Stimulated activated CD4-positive, alpha-beta T cell treated with anti-CD3 and anti-CD28 coated beads, Interleukin-15, amount 100 ng/mL, for 48 hours (primary cell): ENCODE measurements at regions not wholly inside any gene's neighbourhood (a gene's known extent, or its start where the extent isn't known, plus 50 kb on each side); places are given as distances from the start of the nearest gene placed in this dataset.

ENCODE experiments used
- DNase-seq, 2 donors: peaks; one replicate each; pipeline ENCODE4 v3.0.0-alpha.2; 2020; ENCODE audit warnings: low read depth in 2 of 2

DNA sequence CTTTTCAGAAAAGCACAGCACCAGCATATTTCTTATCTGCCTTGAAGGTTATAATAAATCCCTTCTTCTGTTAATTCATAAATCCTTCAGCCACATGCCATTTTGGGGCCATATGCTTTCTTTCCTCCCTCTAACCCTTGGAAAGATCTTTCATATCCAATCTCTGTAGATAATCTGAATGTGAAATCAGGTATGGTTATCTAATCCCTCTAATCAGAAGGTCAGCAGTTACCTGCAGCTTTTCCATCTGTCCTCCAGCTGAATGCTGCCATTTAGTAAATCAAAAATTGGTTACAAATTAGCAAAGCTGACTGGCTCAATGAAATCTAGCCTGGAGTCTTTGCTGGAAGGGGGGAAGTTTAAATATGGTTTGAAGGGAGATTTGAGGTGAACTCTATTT lies 230.5 kb downstream of the PIK3C3 start:
- DNase-seq: no peak

DNA sequence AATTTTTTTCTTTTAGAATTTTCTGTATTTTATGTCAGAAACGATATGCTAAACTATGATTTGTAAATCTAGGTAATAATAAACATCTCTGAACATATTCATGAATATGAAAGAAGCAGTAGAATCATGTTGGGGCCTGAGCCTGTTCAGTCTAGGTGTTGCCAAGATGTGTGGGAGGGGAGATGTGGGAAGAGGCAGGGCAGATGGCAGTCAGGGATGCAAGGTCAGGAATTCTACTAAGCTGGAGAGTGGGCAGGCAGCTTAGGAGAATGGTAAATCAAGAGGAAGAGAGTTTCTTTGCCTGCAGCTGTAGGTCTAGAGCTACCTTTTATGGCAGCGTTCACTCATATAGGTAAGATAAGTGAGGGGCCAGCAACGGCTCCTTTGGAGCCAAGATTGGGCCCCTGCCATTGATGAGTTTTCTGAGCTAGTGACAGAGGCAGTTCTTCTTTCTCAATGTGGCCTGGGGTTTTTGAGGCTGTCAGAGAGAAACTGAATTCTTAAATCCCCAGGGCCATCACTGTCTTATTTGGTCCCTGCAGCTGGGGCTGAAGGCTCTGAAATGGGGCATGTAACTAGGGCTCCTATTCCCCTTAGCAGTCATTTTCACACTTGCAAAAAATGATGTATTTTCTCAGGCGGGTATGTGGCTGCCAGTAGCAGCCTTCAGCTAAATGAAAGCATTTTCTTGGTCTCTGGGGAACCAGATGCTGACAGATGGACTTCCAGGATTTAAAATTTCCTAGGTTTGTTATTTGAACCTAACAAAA lies 232.8 kb downstream of the PIK3C3 start:
- no peak for DNase-seq

DNA sequence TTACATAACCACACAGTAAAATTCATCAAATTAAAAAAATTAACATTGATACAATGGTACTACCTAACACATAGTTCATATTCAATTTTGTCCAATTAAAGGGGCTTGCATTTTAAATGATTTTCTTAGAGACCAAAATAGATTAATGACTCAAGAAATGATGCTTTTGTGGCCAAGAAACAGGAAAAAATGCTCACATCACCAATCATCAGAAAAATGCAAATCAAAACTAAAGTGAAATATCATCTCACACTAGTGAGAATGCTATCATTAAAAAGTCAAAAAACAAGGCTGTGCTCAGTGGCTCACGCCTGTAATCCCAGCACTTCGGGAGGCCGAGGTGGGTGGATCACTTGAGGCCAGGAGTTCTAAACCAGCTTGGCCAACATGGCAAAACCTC lies 235.6 kb downstream of the PIK3C3 start:
- no peak for DNase-seq

DNA sequence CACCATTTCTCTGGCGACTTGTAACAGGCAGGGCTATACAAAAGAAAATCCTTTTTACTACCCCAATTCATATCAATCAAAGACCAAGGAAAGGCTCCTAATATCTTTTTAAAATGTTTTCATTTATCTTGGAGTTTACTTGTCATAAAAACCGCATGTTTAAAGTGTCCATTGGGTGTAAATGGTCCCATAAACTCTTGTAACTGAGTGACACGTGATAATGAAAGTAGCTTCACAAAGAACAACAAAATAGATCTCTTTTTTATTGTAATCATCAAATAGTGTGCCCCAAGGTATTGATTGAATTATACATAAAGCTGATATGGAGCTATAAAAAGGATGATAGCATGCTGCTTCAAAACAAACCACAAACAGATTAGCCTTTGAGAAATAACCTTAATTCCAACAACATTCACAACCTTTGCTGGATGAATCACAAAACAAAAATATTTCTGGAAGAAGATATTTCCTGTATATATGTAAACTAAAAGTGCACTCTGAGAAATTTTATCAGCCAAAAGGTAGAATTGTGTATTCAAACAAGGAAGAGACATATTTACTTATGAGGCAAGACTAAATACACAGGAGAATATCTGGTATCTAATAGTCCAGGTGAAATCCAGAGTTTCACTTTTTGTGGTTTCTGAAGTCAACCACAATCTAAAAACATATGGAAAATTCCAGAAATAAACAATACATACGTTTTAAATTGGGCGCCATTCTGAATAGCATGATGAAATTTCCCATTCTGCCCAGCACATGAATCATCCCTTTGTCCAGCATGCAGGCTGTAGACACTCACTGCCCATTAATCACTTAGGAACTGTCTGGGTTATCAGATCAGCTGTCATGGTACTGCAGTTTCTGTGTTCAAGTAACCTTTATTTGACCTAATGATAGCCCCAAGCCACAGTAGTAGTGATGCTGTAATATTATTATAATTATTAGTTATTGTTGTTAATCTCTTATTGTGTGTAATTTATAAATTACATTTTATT lies 237.5 kb downstream of the PIK3C3 start:
- DNase-seq: no peak

DNA sequence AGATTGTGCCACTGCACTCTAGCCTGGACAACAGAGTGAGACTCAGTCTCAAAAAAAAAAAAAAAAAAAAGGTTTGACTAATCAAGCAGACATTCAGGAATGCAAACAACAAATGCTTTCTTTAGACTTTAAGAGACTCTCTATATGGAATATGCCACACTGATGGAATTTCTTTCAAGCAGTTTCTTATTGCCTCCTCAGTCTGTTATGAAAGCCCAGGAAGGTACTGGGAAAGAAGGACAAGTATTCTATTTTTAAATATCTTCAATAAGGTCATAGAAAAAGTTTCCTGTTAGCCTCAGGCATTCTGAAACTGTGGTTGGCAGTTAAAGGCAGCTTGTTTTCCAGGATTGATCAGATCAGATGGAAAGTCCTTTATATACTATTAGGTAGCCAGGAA lies 241.6 kb downstream of the PIK3C3 start:
- no peak for DNase-seq

DNA sequence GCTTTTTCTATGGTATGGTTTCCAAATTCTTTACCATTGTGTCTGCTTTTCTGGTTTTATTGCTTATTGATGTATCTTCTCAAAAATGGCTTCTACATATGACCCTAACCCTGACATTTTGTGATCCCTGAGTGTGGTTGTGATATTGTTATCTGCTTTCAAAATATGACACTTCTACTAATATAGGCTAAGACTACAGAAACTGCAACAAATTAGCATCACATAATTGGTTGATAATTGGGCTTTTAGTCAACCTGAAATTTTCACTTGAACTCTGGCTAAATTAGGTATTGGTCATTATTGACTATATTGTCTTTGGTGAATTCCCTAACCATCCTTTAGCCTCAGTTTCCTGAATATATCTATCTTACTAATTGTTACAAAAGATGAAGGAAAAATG lies 246.1 kb downstream of the PIK3C3 start:
- no peak for DNase-seq

DNA sequence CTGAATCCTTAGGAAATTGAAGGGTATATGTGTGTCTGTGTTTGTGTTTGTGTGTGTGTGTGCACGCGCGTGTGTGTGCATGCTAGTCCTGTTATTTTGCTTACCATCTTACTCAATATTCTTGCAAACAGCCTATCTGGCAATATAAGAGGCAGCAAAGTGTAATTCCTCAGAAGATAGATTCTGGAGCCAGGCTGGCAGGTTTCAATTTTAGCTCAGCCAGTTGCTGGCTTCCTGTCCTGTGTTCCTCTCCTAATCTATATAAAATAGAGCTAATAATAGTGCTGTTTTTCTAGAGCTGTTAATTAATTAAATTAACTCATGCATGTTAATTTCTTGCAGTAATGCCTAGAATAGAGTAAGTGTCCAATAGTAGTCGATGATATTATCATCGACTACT lies 256.2 kb downstream of the PIK3C3 start:
- DNase-seq: no peak

DNA sequence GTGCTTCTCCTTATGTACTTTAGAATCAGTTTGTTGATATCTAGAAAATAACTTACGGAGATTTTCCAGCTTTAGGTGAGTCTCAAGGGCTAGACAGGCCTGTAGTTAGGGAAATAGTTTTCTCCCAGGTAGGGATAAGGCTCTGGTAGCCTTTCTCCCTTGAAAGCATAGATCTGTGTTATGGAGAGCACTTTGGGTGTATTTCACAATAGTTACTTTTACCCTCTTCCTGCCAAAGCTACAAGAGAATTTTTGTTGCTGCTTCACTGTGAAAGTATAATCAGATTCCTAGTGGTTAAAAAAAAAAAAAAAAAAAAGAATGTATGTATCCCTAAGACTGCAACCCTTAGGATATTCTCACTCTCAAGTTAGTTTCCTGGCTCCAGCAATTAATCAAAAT lies 267.5 kb downstream of the PIK3C3 start:
- DNase-seq: no peak

DNA sequence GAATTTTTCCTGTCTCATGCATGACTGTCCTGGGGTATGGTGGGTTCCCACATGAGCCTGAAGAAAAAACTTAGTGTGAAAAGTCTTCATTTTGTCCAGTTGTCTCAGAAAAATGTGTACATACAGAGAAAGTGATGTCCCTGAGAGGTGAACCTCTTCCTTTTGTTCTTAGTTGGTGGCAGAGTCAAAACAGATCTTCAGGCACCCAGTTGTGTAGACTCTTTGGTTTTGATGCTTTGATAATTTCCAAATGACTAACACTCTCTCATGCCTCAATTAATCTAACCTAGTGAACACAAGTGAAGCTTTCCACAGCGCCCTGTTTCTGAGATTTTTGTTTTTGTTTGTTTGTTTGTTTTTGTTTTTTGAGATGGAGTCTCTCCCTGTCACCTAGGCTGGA lies 273.5 kb downstream of the PIK3C3 start:
- no peak for DNase-seq

DNA sequence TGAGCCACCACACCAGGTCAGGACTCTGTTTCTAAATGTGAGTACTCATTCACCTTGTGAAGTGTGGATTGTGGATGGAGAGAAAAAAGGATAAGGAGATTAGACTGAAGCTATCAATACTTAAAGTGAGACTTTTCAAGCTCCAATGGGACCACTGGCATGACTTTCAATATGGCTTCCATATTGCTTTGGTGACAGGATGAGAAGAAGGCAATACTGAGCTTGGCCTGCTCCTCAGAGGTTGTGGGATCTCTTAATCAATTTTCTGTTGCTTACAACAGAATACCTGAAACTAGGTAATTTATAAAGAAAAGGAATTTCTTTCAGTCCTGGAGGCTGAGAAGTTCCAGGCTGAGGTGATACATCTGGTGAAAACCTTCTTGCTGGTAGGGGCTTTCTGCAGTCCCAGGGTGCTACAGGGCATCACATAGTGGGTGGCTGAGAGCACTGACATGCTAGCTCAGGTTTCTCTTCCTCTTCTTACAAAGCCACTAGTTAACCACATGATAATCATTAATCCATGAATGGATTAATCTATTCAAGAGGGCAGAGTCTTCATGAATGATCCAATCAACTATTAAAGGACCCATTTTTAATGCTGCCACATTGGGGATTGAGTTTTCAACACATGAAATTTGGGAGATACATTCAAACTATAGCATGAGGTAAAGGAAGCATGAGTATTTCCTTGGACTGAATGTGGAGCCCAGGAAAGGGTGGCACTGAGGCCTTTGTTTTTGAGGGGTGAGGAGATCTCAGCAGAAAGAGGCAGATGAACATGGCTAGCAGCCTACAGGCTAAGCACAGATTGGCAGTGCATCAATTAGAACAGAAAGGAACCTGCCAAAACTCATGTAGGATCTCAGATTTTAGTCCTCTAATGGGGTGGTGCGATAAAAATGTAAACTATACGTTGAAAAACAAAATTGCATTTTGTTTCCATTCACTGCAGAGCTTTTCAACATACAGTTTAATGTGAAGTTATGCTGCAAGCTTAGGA lies 274.5 kb downstream of the PIK3C3 start:
- no peak for DNase-seq

DNA sequence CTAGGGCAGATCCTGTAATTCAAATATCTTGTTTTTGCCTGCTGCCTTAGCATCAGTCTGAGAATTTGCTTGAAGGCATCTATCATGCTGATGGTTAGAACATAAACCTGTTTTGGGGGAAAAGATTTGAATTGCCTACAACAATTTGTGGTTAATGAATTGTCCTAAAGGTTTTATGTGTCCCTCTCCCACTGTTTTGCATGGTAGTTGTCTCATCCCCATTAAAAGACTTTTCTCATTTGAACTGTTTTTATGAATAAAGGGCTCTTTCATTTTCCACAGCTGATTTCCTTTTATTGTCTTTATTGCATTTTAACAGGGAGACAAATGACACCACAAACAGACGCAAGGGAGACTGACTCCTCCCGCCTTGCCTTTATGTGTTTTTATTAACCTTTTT lies 275.6 kb downstream of the PIK3C3 start:
- DNase-seq: no peak

DNA sequence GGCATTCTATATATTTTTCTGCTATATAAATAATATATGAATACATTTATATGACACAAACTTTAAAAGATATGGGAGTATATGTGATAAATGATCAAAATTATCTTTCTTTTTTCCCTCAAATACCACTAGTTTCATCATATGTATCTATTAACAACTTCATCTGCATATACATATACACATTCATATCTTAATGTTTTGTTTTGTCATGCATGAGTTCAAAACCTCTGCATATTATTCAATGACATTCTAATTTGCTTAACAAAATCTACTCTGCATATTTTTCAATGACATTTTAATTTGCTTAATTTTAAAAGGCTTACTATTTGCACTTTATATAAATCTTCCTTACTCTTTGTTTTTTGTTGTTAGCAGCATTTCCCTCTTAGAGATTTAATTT lies 276.2 kb downstream of the PIK3C3 start:
- no peak for DNase-seq

DNA sequence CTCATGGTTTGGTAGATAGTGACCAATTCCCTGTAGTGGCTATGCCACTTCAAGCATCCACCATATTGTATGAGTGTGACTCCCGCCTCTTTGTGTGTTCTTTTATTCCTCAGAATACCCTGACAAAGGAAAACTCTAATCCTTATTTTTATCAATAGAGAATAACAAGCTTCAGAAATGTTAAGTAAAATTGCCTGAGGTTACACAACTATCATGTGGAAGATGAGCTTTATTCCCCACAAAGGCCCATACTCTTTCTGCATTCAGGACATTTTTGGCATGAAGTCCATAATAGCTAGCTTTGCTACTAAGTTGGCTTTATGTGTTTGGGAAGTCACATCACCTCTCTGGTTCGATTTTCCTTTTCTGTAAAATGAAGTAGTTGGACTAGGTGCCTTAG lies 276.8 kb downstream of the PIK3C3 start:
- no peak for DNase-seq

DNA sequence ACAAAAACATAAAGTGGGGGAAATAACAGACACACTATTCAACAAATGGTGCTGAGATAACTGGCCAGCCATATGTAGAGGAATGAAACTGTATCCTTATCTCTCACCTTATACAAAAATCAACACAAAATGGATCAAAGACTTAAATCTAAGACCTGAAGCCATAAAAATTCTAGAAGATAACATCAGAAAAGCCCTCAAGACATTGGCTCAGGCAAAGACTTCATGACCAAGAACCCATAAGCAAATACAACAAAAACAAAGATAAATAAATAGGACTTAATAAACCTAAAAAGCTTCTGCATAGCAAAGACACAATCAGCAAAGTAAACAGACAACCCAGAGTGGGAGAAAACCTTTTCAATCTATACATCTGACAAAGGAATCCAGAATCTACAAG lies 278.9 kb downstream of the PIK3C3 start:
- DNase-seq: no peak

DNA sequence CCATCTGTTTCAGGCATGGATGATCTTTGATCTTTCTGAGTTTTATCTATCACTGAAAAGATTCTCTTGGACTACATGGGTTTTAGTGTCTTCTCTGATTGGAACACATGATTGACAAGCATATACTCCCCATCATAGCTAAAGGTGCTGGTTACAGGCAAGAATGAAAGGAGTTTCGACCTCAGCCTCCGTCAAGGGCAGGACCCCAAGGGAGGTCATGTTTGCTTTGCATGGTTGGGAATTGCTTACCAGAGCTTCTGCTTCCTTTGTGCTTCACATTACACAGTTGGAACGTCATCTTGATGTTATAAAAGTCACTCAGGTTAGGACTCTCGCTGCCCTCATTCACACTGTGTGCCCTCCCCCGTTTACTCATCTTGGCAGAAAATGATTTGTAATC lies 287.7 kb downstream of the PIK3C3 start:
- no peak for DNase-seq

DNA sequence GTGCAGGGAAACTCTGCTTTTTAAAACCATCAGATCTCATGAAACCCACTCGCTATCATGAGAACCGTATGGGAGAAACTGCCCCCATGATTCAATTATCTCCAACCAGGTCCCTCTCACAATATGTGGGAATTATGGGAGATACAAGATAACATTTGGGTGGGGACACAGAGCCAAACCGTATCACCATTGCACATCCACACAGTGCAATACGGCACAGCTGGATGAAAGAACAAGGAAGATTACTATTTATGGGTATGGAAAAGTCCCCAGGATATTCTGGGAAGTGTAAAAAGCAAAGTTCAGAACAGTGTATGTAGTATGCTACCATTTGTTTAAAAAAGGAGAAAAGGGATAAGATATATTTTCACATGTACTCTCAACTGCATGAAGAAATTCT lies 290.1 kb downstream of the PIK3C3 start:
- DNase-seq: no peak

DNA sequence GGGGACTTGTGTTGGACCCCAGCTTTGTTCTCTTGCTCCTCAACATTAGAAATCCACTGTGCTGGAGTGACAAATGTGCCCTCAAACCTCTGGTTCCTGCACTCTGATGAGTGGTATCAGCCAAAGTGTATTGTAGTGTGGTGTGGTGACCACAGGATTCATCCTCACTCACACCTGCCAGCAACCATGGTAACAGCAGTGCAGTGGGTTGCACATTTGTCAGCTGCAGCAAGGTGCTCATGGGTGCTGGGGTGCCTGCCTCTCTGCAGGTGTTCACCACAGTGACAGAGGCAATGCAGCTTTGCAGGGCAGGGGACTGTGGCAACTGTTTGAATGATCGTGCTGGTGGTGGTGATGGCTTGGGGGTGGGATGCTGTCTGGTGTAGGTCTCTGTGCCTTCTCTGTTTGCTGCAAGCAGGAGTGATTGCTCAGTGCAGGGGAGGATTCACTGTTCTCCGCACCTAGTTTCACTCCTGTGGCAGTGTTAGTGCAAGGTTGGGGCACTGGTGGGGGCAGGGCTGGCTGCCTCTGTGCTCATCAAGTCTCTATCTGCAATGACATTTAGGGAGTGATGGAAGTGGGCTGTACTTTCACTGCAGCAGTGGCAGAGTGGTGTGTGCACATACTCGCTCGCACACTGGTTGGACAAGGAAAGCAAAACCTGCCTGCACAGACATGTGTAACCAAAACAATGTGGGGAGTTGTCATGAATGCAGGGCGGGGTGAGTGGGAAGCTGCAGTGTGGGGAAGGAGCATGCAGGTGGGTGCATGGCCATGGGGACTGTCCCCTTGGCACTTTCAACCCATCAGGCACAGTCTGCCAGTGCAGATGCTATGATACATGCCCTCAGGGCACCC lies 301.1 kb downstream of the PIK3C3 start:
- DNase-seq: no peak

DNA sequence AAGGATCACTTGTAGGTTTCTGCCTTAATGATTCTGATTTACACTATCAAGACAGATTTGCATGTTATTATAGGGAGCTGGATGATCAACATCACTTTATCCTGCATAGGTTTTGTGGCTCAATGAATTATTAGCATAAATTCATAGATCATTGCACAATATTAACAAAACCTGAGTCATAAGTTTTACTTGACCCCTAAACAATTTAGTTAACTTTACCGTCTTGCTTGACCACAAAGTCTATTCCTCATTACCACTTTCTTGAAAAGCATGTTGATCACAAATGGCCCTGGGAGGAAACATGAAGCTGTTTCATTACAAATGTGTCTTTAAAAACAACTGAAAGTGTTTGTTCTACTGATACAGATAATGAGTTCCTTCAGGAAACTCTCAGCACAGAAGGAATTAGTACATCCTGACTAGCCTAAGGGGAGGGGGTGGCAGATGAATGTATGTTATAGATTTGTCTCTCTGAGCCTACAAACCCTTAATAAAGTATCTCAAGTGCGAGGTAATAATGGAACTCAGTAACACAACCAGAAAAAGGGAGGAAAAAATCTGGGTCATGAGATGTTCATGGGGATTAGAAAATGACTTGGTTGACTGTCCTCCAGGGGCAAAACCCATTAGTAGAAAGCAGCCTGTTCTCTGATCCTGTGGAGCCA lies 303.4 kb downstream of the PIK3C3 start:
- no peak for DNase-seq

DNA sequence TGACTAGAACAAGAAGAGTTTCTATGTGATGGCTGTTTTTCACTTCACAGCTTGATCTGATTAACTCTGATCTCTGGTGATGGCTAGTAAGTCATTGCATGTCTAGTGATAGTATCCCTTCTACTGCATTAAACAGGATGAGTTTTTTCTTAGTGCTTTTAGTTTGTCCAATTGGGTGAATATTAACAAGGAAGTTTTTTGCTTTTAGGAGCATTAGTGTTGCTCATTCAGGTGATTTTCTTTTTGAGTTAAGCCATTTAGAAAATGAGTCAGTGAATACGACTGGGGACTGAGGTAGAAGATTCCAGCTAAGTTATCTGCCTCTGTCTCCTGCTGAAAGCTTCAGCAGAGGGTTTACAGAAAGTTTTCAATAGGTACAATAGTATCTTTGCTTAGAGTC lies 306.7 kb downstream of the PIK3C3 start:
- DNase-seq: no peak

DNA sequence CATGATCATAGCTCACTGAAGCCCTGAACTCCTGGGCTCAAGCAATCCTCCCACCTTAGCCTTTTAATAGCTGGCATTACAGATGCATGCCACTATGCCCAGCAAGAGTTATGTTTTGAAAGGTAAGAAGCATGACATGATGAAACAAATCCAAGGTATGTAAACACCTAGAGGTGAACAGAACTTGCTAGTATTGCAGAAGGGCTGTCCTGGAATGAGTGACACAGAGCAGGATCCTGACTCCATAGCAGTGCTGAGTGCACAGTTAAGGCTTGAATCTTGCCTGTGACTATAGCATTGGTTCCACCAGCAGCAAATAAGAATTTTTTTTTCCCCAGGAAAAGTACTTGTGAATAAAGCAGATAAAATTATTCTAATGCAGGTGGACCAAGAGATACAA lies 309.5 kb downstream of the PIK3C3 start:
- DNase-seq: no peak
